ENCODE measurements at regions not wholly inside any gene's neighbourhood (a gene's known extent, or its start where the extent isn't known, plus 50 kb on each side); places are given as distances from the start of the nearest gene placed in this dataset.

GRCh38 chr5:61654876-61655275, 322.8 kb downstream of the ZSWIM6 start:
- Histone ChIP-seq H3K36me3 (ENCODE audit: insufficient read depth, insufficient read length, low read length) (no peaks in the 10 kb centered on the region), H3K9me3 (ENCODE audit: insufficient read depth, low read length) (no peaks in the 10 kb centered on the region), H3K4me1 (ENCODE audit: insufficient read depth, insufficient read length) (no peaks in the 10 kb centered on the region), H3K4me3 (ENCODE audit: insufficient read length, low read depth) (no peak overlapping the region), H3K9ac (ENCODE audit: insufficient read length, low read depth) (no peak overlapping the region), H3K27me3 (ENCODE audit: insufficient read depth, insufficient read length) (no peaks in the 10 kb centered on the region)
- TF ChIP-seq YY1 (IDR thresholded peaks at IDR 0.05; ENCODE audit: insufficient read depth, insufficient read length) (no peak), SUZ12 (IDR thresholded peaks at IDR 0.05; ENCODE audit: extremely low read depth, insufficient read depth, insufficient read length) (no peak), ZNF274 (IDR thresholded peaks at IDR 0.05; ENCODE audit: low read depth, low read length) (no peak)
- no peak for DNase-seq (ENCODE audit: low read depth, low spot score)

GRCh38 chr5:61657010-61657409, 325.0 kb downstream of the ZSWIM6 start:
- Histone ChIP-seq H3K9me3 (ENCODE audit: insufficient read depth, low read length) (no peaks in the 10 kb centered on the region), H3K9ac (ENCODE audit: insufficient read length, low read depth) (no peak overlapping the region), H3K4me1 (ENCODE audit: insufficient read depth, insufficient read length) (no peaks in the 10 kb centered on the region), H3K36me3 (ENCODE audit: insufficient read depth, insufficient read length, low read length) (no peaks in the 10 kb centered on the region), H3K4me3 (ENCODE audit: insufficient read length, low read depth) (no peak overlapping the region), H3K27me3 (ENCODE audit: insufficient read depth, insufficient read length) (no peaks in the 10 kb centered on the region)
- DNase-seq (ENCODE audit: low read depth, low spot score), result no peak
- TF ChIP-seq SUZ12 (IDR thresholded peaks at IDR 0.05; ENCODE audit: extremely low read depth, insufficient read depth, insufficient read length) (no peak), YY1 (IDR thresholded peaks at IDR 0.05; ENCODE audit: insufficient read depth, insufficient read length) (no peak), ZNF274 (IDR thresholded peaks at IDR 0.05; ENCODE audit: low read depth, low read length) (no peak)

GRCh38 chr5:61657686-61658085, 325.6 kb downstream of the ZSWIM6 start:
- no peaks in the 10 kb centered on the region for H3K36me3 ChIP-seq (ENCODE audit: insufficient read depth, insufficient read length, low read length)
- H3K27me3 ChIP-seq (ENCODE audit: insufficient read depth, insufficient read length), result no peaks in the 10 kb centered on the region
- H3K9ac ChIP-seq (ENCODE audit: insufficient read length, low read depth), result no peak overlapping the region
- TF ChIP-seq SUZ12 (IDR thresholded peaks at IDR 0.05; ENCODE audit: extremely low read depth, insufficient read depth, insufficient read length) (no peak), ZNF274 (IDR thresholded peaks at IDR 0.05; ENCODE audit: low read depth, low read length) (no peak), YY1 (IDR thresholded peaks at IDR 0.05; ENCODE audit: insufficient read depth, insufficient read length) (no peak)
- DNase-seq (ENCODE audit: low read depth, low spot score), result no peak
- H3K4me1 ChIP-seq (ENCODE audit: insufficient read depth, insufficient read length), result no peaks in the 10 kb centered on the region
- H3K9me3 ChIP-seq (ENCODE audit: insufficient read depth, low read length), result no peaks in the 10 kb centered on the region
- no peak overlapping the region for H3K4me3 ChIP-seq (ENCODE audit: insufficient read length, low read depth)

GRCh38 chr5:61658592-61659008, 326.5 kb downstream of the ZSWIM6 start:
- Histone ChIP-seq H3K27me3 (ENCODE audit: insufficient read depth, insufficient read length) (no peaks in the 10 kb centered on the region), H3K36me3 (ENCODE audit: insufficient read depth, insufficient read length, low read length) (no peaks in the 10 kb centered on the region), H3K4me1 (ENCODE audit: insufficient read depth, insufficient read length) (no peaks in the 10 kb centered on the region), H3K4me3 (ENCODE audit: insufficient read length, low read depth) (no peak overlapping the region), H3K9me3 (ENCODE audit: insufficient read depth, low read length) (no peaks in the 10 kb centered on the region), H3K9ac (ENCODE audit: insufficient read length, low read depth) (no peak overlapping the region)
- peak; percentile 68 for DNase-seq (ENCODE audit: low read depth, low spot score)
- TF ChIP-seq ZNF274 (IDR thresholded peaks at IDR 0.05; ENCODE audit: low read depth, low read length) (no peak), SUZ12 (IDR thresholded peaks at IDR 0.05; ENCODE audit: extremely low read depth, insufficient read depth, insufficient read length) (no peak), YY1 (IDR thresholded peaks at IDR 0.05; ENCODE audit: insufficient read depth, insufficient read length) (no peak)

- TF ChIP-seq ZNF274 (IDR thresholded peaks at IDR 0.05; ENCODE audit: low read depth, low read length), result no peak
- no peak for TF ChIP-seq YY1 (IDR thresholded peaks at IDR 0.05; ENCODE audit: insufficient read depth, insufficient read length)
- no peak for TF ChIP-seq SUZ12 (IDR thresholded peaks at IDR 0.05; ENCODE audit: extremely low read depth, insufficient read depth, insufficient read length)
- Histone ChIP-seq H3K9ac (ENCODE audit: insufficient read length, low read depth) (no peak overlapping the region), H3K9me3 (ENCODE audit: insufficient read depth, low read length) (no peaks in the 10 kb centered on the region), H3K4me3 (ENCODE audit: insufficient read length, low read depth) (no peak overlapping the region), H3K36me3 (ENCODE audit: insufficient read depth, insufficient read length, low read length) (no peaks in the 10 kb centered on the region), H3K27me3 (ENCODE audit: insufficient read depth, insufficient read length) (no peaks in the 10 kb centered on the region), H3K4me1 (ENCODE audit: insufficient read depth, insufficient read length) (no peaks in the 10 kb centered on the region)
- no peak for DNase-seq (ENCODE audit: low read depth, low spot score)
Observed at GRCh38 chr5:61659221-61659696, 327.2 kb downstream of the ZSWIM6 start.

- Histone ChIP-seq H3K27me3 (ENCODE audit: insufficient read depth, insufficient read length) (no peaks in the 10 kb centered on the region), H3K9ac (ENCODE audit: insufficient read length, low read depth) (no peak overlapping the region), H3K36me3 (ENCODE audit: insufficient read depth, insufficient read length, low read length) (no peaks in the 10 kb centered on the region), H3K9me3 (ENCODE audit: insufficient read depth, low read length) (no peaks in the 10 kb centered on the region), H3K4me1 (ENCODE audit: insufficient read depth, insufficient read length) (no peaks in the 10 kb centered on the region), H3K4me3 (ENCODE audit: insufficient read length, low read depth) (no peak overlapping the region)
- DNase-seq (ENCODE audit: low read depth, low spot score), result no peak
- TF ChIP-seq YY1 (IDR thresholded peaks at IDR 0.05; ENCODE audit: insufficient read depth, insufficient read length) (no peak), SUZ12 (IDR thresholded peaks at IDR 0.05; ENCODE audit: extremely low read depth, insufficient read depth, insufficient read length) (no peak), ZNF274 (IDR thresholded peaks at IDR 0.05; ENCODE audit: low read depth, low read length) (no peak)
Observed at GRCh38 chr5:61662670-61663069, 330.6 kb downstream of the ZSWIM6 start.

- no peak for DNase-seq (ENCODE audit: low read depth, low spot score)
- H3K9ac ChIP-seq (ENCODE audit: insufficient read length, low read depth), result no peak overlapping the region
- TF ChIP-seq YY1 (IDR thresholded peaks at IDR 0.05; ENCODE audit: insufficient read depth, insufficient read length), result no peak
- TF ChIP-seq ZNF274 (IDR thresholded peaks at IDR 0.05; ENCODE audit: low read depth, low read length), result no peak
- no peak for TF ChIP-seq SUZ12 (IDR thresholded peaks at IDR 0.05; ENCODE audit: extremely low read depth, insufficient read depth, insufficient read length)
- H3K9me3 ChIP-seq (ENCODE audit: insufficient read depth, low read length), result no peaks in the 10 kb centered on the region
- no peaks in the 10 kb centered on the region for H3K36me3 ChIP-seq (ENCODE audit: insufficient read depth, insufficient read length, low read length)
- H3K27me3 ChIP-seq (ENCODE audit: insufficient read depth, insufficient read length), result no peaks in the 10 kb centered on the region
- H3K4me3 ChIP-seq (ENCODE audit: insufficient read length, low read depth), result no peak overlapping the region
- no peaks in the 10 kb centered on the region for H3K4me1 ChIP-seq (ENCODE audit: insufficient read depth, insufficient read length)
Observed at GRCh38 chr5:61666064-61666621, 334.1 kb downstream of the ZSWIM6 start.

All from NT2/D1 (cell line).